GM21786 (cell line): ENCODE measurements at regions not wholly inside any gene's neighbourhood (a gene's known extent, or its start where the extent isn't known, plus 50 kb on each side); places are given as distances from the start of the nearest gene placed in this dataset.

Source experiments
- ATAC-seq: cut with Tn5 transposase; IDR thresholded peaks from one replicate; pipeline ENCODE4 v1.9.1; 2021; ENCODE audit not compliant: unreplicated experiment

- ATAC-seq: no peak
Measured at GRCh38 chr5:68915079-68915478, 178.7 kb upstream of the SLC30A5 start.

GRCh38 chr5:68918306-68918705 lies 175.5 kb upstream of the SLC30A5 start:
- no peak for ATAC-seq

- ATAC-seq: no peak
Measured at GRCh38 chr5:68919988-68920490, 173.8 kb upstream of the SLC30A5 start.

GRCh38 chr5:68920888-68921287 lies 172.9 kb upstream of the SLC30A5 start:
- ATAC-seq: no peak

GRCh38 chr5:68922172-68922987 lies 171.4 kb upstream of the SLC30A5 start:
- no peak for ATAC-seq

- ATAC-seq: no peak
Measured at GRCh38 chr5:68924481-68925145, 169.2 kb upstream of the SLC30A5 start.

- no peak for ATAC-seq
Measured at GRCh38 chr5:68928617-68929302, 165.1 kb upstream of the SLC30A5 start.

GRCh38 chr5:68930139-68930538 lies 163.7 kb upstream of the SLC30A5 start:
- no peak for ATAC-seq

- no peak for ATAC-seq
Measured at GRCh38 chr5:68932830-68933434, 160.9 kb upstream of the SLC30A5 start.

GRCh38 chr5:68942169-68942568 lies 151.6 kb upstream of the SLC30A5 start:
- ATAC-seq: no peak

- no peak for ATAC-seq
Measured at GRCh38 chr5:68946728-68947127, 147.1 kb upstream of the SLC30A5 start.

- ATAC-seq: no peak
Measured at GRCh38 chr5:68947986-68948385, 145.8 kb upstream of the SLC30A5 start.

GRCh38 chr5:68949256-68949655 lies 144.6 kb upstream of the SLC30A5 start:
- no peak for ATAC-seq

- no peak for ATAC-seq
Measured at GRCh38 chr5:68949711-68950110, 144.1 kb upstream of the SLC30A5 start.

- ATAC-seq: no peak
Measured at GRCh38 chr5:68950125-68950524, 143.7 kb upstream of the SLC30A5 start.

GRCh38 chr5:68950930-68951329 lies 142.9 kb upstream of the SLC30A5 start:
- ATAC-seq: no peak

GRCh38 chr5:68953231-68953874 lies 140.5 kb upstream of the SLC30A5 start:
- ATAC-seq: no peak

- ATAC-seq: no peak
Measured at GRCh38 chr5:68953875-68954617, 139.8 kb upstream of the SLC30A5 start.

GRCh38 chr5:68954618-68954910 lies 139.2 kb upstream of the SLC30A5 start:
- no peak for ATAC-seq

GRCh38 chr5:68957591-68957990 lies 136.2 kb upstream of the SLC30A5 start:
- no peak for ATAC-seq
